ENCODE measurements at regions not wholly inside any gene's neighbourhood (a gene's known extent, or its start where the extent isn't known, plus 50 kb on each side); places are given as distances from the start of the nearest gene placed in this dataset.
"Not testable (repeated sequence)": the region's sequence is repeated elsewhere in the genome, so short reads cannot be mapped to it uniquely, and the experiment has no call there.

DNA sequence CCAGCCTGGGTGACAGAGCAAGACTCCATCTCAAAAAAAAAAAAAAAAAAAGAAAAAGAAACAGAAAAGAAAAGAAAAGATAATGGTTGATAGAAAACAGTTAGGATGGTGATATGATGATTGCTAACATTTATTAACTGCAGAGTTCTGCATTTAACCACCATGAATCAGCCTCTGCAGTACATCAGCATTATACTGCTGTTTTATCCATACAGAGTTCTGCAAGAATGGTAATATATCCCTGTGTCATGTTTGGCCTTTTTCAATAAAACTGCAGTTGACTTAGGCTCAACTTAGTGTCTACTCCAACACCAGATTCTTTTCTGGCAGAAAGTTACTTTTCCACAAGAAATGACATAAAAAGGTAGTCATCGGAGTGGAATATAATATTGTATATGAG lies 62.6 kb downstream of the DUSP6 start:
- DNase-seq (ENCODE audit: low spot score) = no peak

DNA sequence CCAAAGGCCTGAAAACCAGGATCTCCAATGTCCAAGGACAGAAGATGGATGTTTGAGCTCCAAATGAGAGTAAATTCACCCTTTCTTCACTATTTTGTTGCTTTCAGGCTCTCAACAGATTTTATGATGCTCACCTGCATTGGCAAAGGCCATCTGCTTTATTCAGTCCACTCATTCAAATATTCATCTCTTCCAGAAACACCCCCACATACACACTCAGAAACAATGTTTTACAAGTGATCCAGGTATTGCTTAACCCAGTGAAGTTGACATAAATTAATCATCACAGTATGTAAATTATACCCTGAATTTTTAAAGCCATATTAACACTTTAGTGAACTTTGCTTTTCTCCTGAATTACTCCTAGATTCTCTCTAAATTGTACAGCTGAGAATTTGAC lies 63.3 kb downstream of the DUSP6 start:
- no peak for DNase-seq (ENCODE audit: low spot score)

DNA sequence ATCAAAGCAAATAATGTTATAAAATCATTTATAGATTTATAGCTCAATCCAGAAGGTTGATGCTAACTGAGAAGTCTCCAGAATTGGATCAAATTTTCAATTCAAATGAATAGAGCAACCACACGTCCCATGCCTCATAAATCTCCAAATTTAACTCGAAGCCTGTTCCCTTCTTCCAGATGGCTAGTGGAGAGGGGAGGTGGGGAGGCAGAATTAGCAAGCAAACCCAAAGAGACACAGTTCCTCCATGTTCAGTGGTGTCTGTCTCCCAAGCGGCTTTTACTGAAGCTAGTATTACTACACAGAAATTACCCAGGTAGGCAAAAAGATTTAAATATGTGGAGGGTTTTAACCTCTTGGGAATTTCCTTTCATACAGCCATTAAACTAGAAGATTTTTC lies 65.8 kb downstream of the DUSP6 start:
- no peak for DNase-seq (ENCODE audit: low spot score)

DNA sequence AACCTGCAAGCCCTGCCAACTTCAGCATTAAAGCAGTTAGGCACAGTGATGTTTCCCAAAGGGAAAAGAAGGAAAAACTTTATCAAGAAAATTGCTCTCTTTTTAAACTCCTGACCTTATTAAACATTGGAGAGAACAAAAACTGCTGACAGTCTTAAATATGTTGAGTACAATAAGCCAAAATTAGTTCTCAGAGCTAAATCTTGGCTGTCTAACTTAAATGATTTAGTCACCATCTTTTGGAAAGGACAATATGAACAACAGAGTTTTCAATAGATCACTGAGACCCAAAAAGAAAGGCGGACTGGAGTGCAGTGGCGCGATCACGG lies 70.8 kb downstream of the DUSP6 start:
- DNase-seq (ENCODE audit: low spot score) = no peak

DNA sequence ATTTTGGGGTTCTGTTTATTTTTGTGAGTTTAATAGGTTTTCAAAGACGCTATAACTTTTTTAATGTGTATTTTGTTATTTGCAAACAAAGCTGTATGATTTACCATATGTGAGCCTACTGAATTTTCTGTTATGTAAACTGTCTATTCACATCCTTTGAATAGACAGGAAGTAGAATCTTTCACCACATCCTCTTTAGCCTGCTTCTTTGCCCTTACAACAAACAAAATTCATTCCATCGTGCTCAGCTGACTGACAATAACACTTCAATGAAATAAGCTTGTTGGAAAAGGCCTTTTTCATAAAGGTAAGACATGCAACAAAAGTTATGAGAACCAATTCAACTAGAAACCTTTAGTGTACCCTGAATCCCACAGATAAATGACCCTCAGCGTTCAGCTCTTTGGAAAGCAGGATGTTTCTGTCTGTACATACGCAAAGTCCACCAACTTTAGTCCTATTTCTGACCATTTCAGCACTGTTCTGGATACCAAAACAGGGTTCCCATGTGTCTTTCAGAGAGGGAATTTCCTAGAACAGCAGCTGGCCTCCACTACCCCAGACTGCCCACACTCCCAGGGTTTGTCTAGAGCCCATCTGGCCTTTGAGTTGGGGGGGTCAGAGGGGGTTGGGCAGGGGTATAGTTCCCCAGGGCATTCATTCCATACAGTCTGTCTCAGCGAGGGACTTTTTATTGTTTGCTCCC lies 71.3 kb downstream of the DUSP6 start:
- no peak for DNase-seq (ENCODE audit: low spot score)

DNA sequence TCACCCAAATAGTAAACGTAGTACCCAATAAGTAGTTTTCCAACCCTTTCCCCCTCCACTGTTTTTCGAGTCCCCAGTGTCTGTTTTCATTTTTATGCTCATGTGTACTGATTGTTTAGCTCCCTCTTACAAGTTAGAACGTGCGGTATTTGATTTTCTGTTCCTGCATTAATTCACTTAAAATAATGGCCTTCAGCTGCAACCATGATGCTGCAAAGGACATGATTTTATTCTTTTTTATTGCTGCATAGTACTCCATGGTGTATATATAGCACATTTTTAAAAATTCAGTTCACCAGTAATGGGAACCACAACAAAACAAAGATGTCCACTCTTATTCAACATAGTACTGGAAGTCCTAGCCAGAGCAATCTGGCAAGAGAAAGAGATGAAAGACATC lies 72.8 kb downstream of the DUSP6 start:
- DNase-seq (ENCODE audit: low spot score) = no peak

DNA sequence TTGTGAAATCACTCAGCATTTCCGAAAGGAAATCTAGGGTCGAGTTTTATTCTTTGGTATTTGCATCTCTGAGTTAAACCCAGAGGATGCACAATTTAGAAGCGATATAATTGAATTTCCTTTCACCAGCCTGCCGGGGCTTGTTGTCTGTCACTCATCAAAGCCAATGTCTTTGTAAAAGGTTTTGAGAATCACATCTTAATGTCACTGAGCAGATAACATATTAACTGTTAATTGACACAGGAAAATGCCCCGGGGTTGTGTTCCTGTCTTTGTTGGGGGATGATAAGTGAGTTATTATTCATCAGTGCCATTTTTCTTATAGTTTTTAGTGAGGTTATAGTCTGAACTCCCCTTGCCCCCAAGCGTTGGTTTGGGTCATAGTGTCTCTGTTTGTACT lies 73.4 kb downstream of the DUSP6 start:
- DNase-seq (ENCODE audit: low spot score) = no peak

DNA sequence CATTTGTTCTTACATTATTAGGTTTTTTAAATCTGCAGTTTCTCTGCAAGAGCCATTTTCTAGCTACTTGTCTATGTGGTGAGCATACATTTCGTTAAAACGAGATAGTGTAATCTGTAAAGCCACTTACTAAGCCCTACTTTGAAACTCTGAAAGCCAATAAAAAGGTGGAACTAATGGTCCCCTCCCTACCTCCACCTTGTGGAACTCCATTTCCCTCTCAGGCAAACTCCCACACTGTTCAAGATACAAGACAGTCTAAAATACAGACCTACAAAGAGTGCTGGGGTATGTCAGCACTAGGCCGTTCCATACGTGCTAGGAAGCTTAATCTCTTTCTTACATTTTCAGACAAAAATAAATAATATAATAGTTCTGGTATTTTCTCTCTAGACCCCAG lies 74.1 kb downstream of the DUSP6 start:
- peak; percentile 8 for DNase-seq (ENCODE audit: low spot score)

DNA sequence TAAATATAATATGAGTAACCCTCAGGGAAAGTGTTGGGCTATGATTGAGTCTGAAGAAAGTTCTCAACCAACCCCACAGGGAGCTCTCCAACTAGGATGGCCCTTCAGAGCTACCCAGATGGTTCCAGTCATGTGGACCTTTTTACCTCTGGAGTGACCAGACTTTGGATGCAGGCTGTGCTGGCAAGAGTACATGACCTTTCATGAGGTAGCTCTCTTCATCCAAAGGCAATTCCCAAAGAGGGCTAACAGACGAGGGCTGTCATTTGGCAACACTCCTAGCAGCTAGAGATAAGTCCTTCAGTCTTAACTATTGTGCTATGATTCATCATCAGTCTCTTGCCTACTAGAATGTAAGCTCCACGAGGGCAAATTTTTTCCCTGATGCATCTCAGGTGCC lies 75.4 kb downstream of the DUSP6 start:
- no peak for DNase-seq (ENCODE audit: low spot score)

DNA sequence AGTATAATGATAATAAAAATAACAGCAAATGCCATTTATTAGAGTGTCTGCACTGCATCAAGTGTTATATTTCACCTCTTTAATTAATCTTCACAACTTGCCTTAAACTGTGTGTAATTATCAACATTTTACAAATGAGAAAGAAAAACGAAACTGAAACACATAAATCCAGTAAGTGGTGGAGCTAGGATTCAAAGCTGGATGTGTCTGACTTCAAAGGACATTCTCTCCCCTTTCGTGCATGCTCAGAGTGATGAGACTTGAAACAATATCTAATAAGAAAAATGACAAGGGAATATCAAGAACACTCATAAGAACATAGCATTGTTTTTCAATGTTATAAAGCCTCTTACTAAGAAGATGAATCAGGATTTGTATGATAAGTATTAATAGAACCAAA lies 78.8 kb downstream of the DUSP6 start:
- DNase-seq (ENCODE audit: low spot score) = no peak

DNA sequence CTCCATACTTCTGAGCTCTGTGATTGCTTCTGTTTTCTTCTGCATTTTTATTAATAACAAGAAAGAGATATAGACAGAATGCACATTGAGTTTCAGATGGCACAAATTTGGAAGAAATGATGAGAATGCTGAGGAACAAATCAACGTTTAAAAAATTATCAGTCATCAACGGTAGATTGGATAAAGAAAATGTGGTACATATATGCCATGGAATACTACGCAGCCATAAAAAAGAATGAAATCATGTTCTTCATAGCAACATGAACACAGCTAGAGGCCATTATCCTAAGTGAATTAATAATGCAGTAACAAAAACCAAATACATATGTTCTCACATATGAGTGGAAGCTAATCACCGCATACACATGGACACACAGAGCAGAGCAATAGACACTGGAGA lies 81.8 kb downstream of the DUSP6 start:
- no peak for DNase-seq (ENCODE audit: low spot score)

DNA sequence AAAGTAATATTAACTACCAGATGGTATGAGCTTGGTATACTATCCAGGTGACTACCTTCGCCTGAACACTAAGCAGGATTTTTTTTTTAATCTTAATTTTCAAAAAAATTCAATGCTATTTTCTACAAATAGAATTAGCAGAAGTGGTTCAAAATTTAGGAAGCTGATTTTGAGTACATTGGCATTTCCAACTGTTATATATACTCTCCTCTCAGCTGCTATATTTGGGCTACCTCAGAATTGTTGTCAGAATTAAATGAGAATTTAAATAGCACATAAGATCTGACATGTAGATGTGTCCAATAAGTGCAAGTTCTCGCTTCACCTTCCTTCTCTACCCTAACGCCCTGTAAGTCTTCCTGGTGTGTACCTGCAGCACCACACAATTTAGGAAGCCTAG lies 83.1 kb downstream of the DUSP6 start:
- DNase-seq (ENCODE audit: low spot score) = no peak

DNA sequence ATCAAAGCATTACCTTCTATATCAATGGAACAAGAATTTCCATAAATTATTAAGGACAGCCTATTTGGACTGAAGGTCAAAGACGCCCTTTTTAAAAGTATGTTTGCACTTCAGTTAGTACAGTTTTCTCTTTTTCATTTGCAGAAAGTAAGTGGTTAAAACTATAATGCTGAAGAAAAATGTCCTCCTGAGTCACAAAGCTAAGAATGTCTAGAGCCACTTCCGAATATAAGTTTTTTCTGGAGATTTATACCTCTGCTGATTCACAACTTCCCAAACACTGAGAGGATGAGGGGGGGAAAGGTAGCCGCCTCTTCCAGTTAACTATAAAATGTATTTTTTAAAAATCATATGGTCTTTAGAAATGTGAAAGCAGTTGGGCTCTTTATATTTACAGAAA lies 84.9 kb downstream of the DUSP6 start:
- DNase-seq (ENCODE audit: low spot score) = no peak

DNA sequence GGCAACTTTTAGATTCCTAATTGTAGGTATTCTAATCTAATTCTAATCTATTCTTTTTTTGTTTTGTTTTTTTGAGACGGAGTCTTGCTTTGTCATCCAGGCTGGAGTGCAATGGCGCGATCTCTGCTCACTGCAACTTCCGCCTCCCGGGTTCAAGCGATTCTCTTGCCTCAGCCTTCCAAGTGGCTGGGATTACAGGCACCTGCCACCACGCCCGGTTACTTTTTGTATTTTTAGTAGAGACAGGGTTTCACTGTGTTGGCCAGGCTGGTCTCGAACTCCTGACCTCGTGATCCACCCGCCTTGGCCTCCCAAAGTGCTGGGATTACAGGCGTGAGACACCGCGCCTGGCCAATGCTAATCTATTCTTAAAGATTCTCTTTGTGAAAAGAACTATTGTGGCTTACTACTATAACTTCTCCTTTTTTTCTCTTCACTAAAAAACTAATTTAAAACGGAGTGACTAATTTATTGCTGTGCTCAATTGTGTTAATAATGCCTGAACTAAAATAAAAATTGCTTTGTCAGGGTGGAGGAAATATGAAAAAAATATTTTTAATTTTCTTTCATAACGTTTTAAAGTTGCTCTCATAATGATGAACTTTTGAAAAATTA lies 85.6 kb downstream of the DUSP6 start:
- DNase-seq (ENCODE audit: low spot score) = not testable (repeated sequence)

DNA sequence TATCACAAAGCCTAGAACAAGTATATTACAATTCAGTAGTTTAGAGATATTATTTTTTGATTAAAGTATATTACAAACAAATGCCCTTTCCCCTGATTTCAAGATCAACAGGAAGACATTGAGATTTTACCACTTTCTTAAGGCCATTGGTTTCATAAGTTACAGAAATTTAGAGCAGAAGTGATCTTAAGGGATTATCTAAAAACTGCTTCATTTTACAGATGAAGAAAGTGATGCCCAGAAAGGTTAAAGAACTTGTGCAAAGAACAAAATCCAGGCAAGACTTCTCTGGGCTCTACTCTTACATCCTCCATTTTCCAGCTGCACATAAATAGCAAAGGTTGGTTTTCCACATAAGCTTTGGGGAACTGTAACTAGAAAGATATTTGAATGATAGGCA lies 87.5 kb downstream of the DUSP6 start:
- no peak for DNase-seq (ENCODE audit: low spot score)

DNA sequence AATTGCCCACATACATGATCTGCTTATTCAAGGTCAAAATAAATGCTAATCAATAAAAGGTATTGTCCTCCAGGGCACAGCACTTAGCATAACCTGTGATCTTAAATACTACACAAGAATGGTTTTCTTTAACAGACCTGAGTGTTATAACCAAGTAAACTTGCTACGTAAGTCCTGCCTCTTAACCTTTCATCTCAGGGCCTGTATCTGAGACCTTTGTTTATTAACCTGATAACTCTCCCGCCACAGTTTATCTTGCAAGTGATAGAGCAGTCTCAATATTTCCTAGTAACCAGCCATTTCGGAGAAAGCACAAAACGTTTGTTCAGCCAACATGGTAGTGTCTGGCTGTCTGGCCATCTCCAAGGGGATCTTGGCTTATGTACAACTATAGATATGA lies 88.4 kb downstream of the DUSP6 start:
- no peak for DNase-seq (ENCODE audit: low spot score)

DNA sequence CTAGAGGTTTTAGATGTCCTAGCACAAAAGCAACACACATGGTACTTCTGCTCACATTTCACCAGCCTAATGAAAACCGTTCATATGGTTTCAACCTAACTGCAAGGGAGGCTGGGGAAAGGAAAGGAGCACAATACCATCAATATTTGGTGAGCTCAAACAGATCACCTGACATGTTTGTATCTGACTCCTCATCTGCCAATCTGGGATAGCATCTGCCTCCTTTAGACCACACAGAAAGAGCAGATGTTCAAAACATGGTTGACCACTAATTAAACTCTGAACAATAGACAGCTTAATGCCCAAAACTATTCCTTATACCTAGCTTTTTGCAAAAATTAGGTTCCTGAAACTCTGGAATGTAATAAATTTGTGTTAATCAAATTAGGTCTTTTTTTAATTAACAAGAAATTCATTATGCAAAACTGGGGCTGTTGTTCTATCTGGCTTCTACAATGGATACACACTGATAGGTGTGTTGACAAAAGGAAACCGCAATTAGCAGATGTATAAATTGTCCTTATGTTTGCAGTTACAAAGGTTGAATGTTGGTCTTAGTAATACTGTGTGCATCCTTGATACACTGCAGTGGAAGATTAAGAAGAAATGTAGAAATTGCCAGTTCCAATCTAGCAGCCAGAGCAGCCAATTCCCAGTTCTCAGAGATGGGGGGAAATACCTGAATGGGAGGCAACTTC lies 89.3 kb downstream of the DUSP6 start:
- DNase-seq (ENCODE audit: low spot score) = no peak

DNA sequence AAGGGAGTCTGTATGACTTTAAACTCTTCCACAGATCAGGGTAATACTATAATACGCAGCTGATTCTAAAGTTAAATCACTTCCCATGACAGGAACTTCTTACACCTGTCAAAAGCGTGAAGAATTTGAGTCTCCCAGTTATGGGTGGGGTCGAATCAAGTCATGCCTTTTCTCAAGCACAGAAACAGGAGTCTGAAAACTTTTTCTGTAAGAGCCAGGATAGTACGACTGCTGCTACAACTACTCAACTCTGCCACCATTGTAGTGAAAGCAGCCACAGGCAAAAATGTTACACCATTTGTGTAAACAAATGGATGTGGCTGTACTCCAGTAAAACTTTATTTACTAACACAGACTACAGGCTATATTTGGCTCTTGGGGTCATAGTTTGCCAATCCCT lies 90.3 kb downstream of the DUSP6 start:
- DNase-seq (ENCODE audit: low spot score) = no peak

DNA sequence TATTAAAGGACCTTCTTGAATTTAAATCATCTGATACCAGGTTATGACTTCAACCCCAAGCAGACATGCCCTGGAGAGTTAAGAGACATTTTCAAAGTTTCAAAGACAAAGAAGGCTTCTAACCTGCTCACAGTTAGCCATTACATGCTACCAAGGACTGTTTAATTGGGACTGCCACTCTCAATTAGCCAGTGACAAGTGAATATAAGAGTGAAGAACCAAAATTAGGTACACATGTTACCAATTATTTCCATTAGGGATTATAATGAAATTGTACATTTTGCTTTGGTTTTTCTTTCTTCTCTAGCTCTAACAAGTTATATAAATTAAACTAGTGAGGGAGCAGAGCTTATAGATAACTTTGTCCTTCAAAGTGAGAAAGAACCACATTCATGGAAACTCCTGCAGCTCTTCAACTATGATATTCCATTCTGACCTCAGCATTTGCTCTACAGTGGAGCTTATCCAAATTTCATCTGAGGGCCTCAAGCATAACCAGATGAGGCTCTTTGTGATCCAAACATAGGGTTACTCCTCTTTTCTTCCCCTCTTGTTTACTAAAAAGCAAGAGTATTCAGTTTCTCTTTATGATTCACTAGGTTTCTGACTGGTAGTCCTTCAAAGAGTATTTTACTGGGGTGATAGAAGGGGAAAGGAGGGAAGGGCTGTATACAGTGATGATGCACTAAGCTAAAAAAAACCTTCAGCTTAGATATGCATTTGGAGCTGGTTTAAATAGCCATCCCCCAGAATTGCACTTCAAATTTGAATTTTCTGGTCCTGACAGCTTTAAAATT lies 91.3 kb downstream of the DUSP6 start:
- no peak for DNase-seq (ENCODE audit: low spot score)

DNA sequence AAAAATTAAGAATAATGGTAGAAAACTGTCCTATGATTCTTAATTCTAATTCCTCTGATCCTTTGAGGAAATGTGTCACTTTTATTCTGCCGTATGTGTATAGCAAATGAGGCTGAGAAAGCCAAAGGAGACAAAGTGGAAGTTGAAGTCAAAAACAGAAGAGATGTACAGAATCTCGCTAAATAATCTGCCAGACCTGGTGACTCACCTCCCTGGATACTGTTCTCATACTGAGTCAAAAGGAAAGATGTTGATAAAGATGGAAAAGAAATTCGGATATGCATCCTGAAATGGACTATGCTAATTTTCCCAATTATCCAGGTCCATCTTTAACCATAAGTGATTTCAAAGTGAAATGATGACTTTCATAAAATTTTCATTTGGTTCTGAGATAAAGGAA lies 92.5 kb downstream of the DUSP6 start:
- no peak for DNase-seq (ENCODE audit: low spot score)

DNA sequence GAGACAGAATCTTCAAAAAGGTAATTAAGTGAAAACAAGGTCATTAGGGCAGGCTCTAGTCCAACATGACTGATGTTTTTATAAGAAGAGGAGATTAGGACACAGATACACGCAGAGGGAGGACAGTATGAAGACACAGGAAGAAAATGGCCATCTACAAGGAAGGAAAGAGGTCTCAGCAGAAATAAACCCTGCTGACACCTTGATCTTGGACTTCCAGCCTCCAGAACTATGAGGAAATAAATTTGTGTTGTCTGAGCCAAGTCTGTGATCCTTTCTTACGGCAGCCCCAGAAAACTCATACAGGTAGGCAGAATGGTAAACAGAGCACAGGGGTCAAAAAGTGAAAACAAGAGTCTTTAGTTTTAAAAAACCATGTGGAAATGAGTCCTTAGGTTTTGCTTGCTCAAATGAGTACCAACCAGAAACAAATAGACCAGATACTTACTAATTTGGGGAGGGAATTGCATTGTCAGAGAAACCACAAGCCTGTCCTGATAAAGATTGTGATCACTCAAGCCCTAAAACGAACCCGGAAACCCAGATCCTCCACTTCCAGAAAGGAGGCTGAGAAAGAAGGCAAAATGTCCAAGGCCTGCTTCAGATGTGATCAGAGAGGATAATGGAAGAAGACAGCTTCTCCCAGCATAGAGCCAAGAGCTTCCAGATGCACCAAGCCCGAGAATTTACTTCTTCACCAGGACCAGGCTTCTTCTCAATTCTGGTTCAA lies 93.9 kb downstream of the DUSP6 start:
- no peak for DNase-seq (ENCODE audit: low spot score)

DNA sequence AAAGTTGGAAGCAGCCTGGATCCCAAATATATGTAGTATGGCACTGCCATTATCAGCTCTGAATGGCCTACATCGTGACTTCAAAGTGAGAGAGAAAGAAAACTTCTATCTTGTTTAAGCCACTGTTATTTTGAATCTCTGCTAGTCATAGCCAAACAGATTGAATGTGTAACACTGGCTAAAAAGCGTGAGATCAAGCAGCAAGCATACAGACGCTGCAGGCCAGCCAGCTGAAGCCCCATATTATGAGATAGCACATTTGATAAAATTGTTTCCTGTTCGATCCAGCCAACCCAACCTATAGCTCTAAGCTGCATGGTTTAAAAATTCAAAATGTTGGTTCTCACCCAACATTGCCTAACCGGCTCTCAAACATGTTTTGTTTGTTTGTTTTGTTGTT lies 95.0 kb downstream of the DUSP6 start:
- no peak for DNase-seq (ENCODE audit: low spot score)

Data from cerebellar cortex (tissue), 1 donor.